ENCODE measurements at regions not wholly inside any gene's neighbourhood (a gene's known extent, or its start where the extent isn't known, plus 50 kb on each side); places are given as distances from the start of the nearest gene placed in this dataset.

- no peak for TF ChIP-seq POLR2AphosphoS5 (IDR thresholded peaks at IDR 0.05; ENCODE audit: low read depth, low read length)
- TF ChIP-seq TAF1 (IDR thresholded peaks at IDR 0.05; ENCODE audit: low read depth, low read length): no peak
- no peak for TF ChIP-seq POLR2A (IDR thresholded peaks at IDR 0.05; ENCODE audit: low read depth, low read length)
- no peak for TF ChIP-seq SPI1 (IDR thresholded peaks at IDR 0.05; ENCODE audit: low read depth, low read length)
Measured at GRCh38 chr2:234181121-234181520, 130.6 kb downstream of the SPP2 start.
